Omental fat pad (tissue), 3 donors: ENCODE measurements at regions not wholly inside any gene's neighbourhood (a gene's known extent, or its start where the extent isn't known, plus 50 kb on each side); places are given as distances from the start of the nearest gene placed in this dataset.

Experiments used
- ATAC-seq: fragments of 150-250 bp; one replicate; pipeline ENCODE4 v1.9.1; 2016; ENCODE audit warnings: mild to moderate bottlenecking, moderate library complexity; ENCODE audit not compliant: low FRiP score
- DNase-seq: peaks from one replicate; pipeline ENCODE4 v3.0.0-alpha.2; 2019; ENCODE audit warnings: low spot score
- CTCF ChIP-seq, 3 donors: fragments of 450-650 bp; IDR thresholded peaks; one replicate each; pipeline ENCODE4 v1.5.1; 2016 to 2017; ENCODE audit warnings: antibody characterized with exemption in 3 of 3, mild to moderate bottlenecking in 3 of 3, moderate library complexity in 2 of 3

GRCh38 chr6:90386399-90387382, 90.0 kb upstream of the BACH2 start:
- no peak for DNase-seq
- ATAC-seq = no peak
- no peak for TF ChIP-seq CTCF (IDR thresholded peaks at IDR 0.05)

- no peak for ATAC-seq
- no peak for TF ChIP-seq CTCF (IDR thresholded peaks at IDR 0.05)
- DNase-seq = no peak
Measured at GRCh38 chr6:90385759-90386313, 89.2 kb upstream of the BACH2 start.

GRCh38 chr6:90384720-90385119, 88.1 kb upstream of the BACH2 start:
- TF ChIP-seq CTCF (IDR thresholded peaks at IDR 0.05) = no peak
- DNase-seq (no peak), ATAC-seq (no peak)

GRCh38 chr6:90383196-90383822, 86.7 kb upstream of the BACH2 start:
- no peak for TF ChIP-seq CTCF (IDR thresholded peaks at IDR 0.05)
- DNase-seq (no peak), ATAC-seq (no peak)

GRCh38 chr6:90382760-90383159, 86.1 kb upstream of the BACH2 start:
- DNase-seq (no peak), ATAC-seq (no peak)
- no peak for TF ChIP-seq CTCF (IDR thresholded peaks at IDR 0.05)

- TF ChIP-seq CTCF (IDR thresholded peaks at IDR 0.05) = no peak
- ATAC-seq = peak; percentile 90
- DNase-seq = no peak
Measured at GRCh38 chr6:90375681-90376439, 79.2 kb upstream of the BACH2 start.
